GM10266 (cell line): ENCODE measurements at regions not wholly inside any gene's neighbourhood (a gene's known extent, or its start where the extent isn't known, plus 50 kb on each side); places are given as distances from the start of the nearest gene placed in this dataset.

Experiments
- DNase-seq: peaks from one replicate; pipeline ENCODE4 v3.0.0; 2012; ENCODE audit errors: extremely low spot score
- CTCF ChIP-seq: IDR thresholded peaks from 2 replicates; pipeline ENCODE4 v1.5.1; 2012; ENCODE audit warnings: mild to moderate bottlenecking, low read depth; ENCODE audit not compliant: control insufficient read depth, insufficient read depth; ENCODE audit errors: missing control alignments

DNA sequence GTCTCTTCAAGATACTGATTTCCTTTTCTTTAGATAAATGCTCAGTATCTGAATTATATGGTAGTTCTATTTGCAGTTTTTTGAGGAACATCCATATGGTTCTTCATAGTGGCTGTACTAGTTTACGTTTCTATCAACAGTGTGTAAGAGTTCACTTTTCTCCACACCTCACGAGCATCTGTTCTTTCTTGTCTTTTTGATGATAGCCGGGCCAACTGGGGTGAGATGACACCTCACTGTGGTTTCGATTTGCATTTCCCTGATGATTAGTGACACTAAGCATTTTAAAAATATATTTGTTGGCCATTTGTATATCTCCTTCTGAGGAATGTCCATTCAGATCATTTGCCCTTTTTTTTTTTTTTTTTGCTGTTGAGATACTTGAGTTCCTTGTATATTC, 458.8 kb downstream of the SETBP1 start:
- no peak for TF ChIP-seq CTCF
- DNase-seq, result no peak

DNA sequence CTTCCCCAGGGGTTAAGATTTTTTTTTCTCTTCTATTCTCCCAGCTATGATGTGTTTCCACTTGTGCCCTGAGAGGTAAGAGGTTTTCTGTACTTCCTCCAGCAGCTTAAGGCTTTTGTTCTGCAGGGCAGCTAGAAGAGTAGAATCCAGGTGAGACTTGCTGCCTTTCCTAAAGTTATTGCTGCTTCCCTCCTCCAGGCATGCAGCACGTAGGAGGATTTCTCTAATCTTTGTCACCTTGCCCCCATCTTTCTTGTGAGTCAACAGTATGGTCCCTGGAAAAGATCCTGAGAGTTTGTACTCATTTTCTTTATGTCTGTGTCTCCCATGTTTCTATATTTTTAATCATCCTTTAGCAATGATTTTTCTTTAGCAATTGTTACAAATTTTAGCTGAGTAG, 462.2 kb downstream of the SETBP1 start:
- DNase-seq, result no peak
- no peak for TF ChIP-seq CTCF

GRCh38 chr18:45149712-45150111, 465.6 kb upstream of the SLC14A2 start:
- DNase-seq, result no peak
- no peak for TF ChIP-seq CTCF

- no peak for TF ChIP-seq CTCF
- no peak for DNase-seq
These were observed 463.6 kb upstream of the SLC14A2 start for GRCh38 chr18:45151645-45152044.

GRCh38 chr18:45155526-45155925, 459.8 kb upstream of the SLC14A2 start:
- no peak for TF ChIP-seq CTCF
- no peak for DNase-seq

DNA sequence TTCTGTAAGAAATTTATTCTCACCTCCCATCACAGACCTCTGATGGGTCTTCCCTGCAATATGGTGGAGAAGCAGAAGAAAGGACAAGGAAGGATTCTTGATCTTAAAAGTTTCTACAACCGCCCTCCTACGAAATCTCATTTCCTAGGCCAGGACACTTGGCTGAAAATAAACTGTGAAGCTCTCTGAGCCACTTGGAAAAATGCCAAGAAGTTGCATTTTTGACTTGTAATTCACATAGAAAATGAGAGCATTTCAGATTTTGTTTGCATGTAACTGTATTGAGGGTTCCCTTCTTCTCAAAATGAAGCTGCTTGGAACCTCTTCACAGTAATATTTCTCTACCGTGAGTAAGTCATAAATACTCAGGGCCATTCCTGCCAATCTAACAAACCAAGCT, 458.3 kb upstream of the SLC14A2 start:
- TF ChIP-seq CTCF, result no peak

GRCh38 chr18:45157576-45157975, 457.7 kb upstream of the SLC14A2 start:
- TF ChIP-seq CTCF, result no peak
- DNase-seq, result no peak

More for the DNA sequence above, 458.3 kb upstream of the SLC14A2 start:
- DNase-seq, result no peak
